H1 (cell line): ENCODE measurements at regions not wholly inside any gene's neighbourhood (a gene's known extent, or its start where the extent isn't known, plus 50 kb on each side); places are given as distances from the start of the nearest gene placed in this dataset.

ENCODE experiments used
- CTCF ChIA-PET: fragments of 300-600 bp; sonication (Branson Sonifier 250); formaldehyde crosslinking; loops from one replicate; lab custom pipeline; 2021; ENCODE audit not compliant: partially characterized antibody; lab: Charles Lee
- POLR2A ChIA-PET: fragments of 300-600 bp; sonication (Branson Sonifier 250); formaldehyde crosslinking; loops from one replicate; lab custom pipeline; 2021; ENCODE audit warnings: inconsistent platforms; ENCODE audit not compliant: partially characterized antibody; lab: Charles Lee
- DNase-seq, 2 experiments: peaks; one replicate each; pipeline versions ENCODE4 v3.0.0 to v3.0.0-alpha.2; 2010 to 2022; ENCODE audit warnings: low spot score in 2 of 2, low read depth in 1 of 2, mixed read lengths in 1 of 2
- FAIRE-seq: peaks from 2 replicates; lab custom pipeline; 2011; peaks lifted over from hg19 to GRCh38; lab: Jason Lieb, UNC
- H2AFZ ChIP-seq: 2 replicates; pipeline ENCODE4 v1.8.1; 2012; ENCODE audit warnings: low read length, inconsistent platforms
- H2AK5ac ChIP-seq: 2 replicates; pipeline ENCODE4 v1.6.1; 2013; ENCODE audit warnings: low read depth, low read length
- H2BK120ac ChIP-seq: replicated peaks from 2 replicates; pipeline ENCODE3; 2013; ENCODE audit warnings: low read depth, low read length, inconsistent platforms
- H2BK12ac ChIP-seq: 2 replicates; pipeline ENCODE4 v1.6.1; 2013; ENCODE audit warnings: low read depth, low read length
- H2BK15ac ChIP-seq: 2 replicates; pipeline ENCODE4 v1.6.1; 2013; ENCODE audit warnings: low read length
- H2BK20ac ChIP-seq: 2 replicates; pipeline ENCODE4 v1.6.1; 2013; ENCODE audit warnings: low read length
- H2BK5ac ChIP-seq: 2 replicates; pipeline ENCODE4 v1.6.1; 2013; ENCODE audit warnings: low read depth, low read length
- H3K14ac ChIP-seq: 2 replicates; pipeline ENCODE4 v1.6.1; 2013; ENCODE audit warnings: inconsistent platforms; ENCODE audit not compliant: insufficient read length
- H3K18ac ChIP-seq: 2 replicates; pipeline ENCODE4 v1.6.1; 2013; ENCODE audit warnings: low read length; ENCODE audit errors: extremely low read depth
- H3K23ac ChIP-seq: 2 replicates; pipeline ENCODE4 v1.6.1; 2013; ENCODE audit warnings: inconsistent platforms; ENCODE audit not compliant: insufficient read length
- H3K23me2 ChIP-seq: 2 replicates; pipeline ENCODE4 v1.6.1; 2013; ENCODE audit warnings: low read depth, low read length
- H3K27ac ChIP-seq: 2 replicates; pipeline ENCODE4 v1.6.1; 2011; ENCODE audit warnings: low read depth, low read length, inconsistent platforms
- H3K27me3 ChIP-seq, 4 experiments: replicated peaks in 1 of 4; 1 replicate in 1 of 4; 2 replicates in 3 of 4; pipeline versions ENCODE4 v1.6.1 to v1.8.1; 2011 to 2013; ENCODE audit warnings: low read length in 3 of 4, mild to moderate bottlenecking in 3 of 4, inconsistent platforms in 2 of 4, mixed read lengths in 2 of 4, moderate library complexity in 1 of 4; ENCODE audit not compliant: control insufficient read depth in 3 of 4, insufficient read depth in 3 of 4; ENCODE audit errors: extremely low read depth in 1 of 4
- H3K36me3 ChIP-seq, 4 experiments: 2 replicates each; pipeline versions ENCODE4 v1.6.1 to v1.8.1; 2011 to 2013; ENCODE audit warnings: mild to moderate bottlenecking in 4 of 4, low read length in 3 of 4, moderate library complexity in 2 of 4, control low read depth in 1 of 4, inconsistent platforms in 1 of 4; ENCODE audit not compliant: insufficient read depth in 4 of 4, control insufficient read depth in 2 of 4
- H3K4ac ChIP-seq: replicated peaks from 2 replicates; pipeline ENCODE3; 2013; ENCODE audit warnings: low read length, low read depth, mixed read lengths, inconsistent platforms; ENCODE audit not compliant: insufficient read length
- H3K4me1 ChIP-seq, 4 experiments: replicated peaks in 1 of 4; 1 replicate in 1 of 4; 2 replicates in 3 of 4; pipeline versions ENCODE4 v1.6.1 to v1.8.1; 2011 to 2013; ENCODE audit warnings: low read length in 3 of 4, inconsistent platforms in 2 of 4, mixed read lengths in 1 of 4; ENCODE audit not compliant: insufficient read depth in 4 of 4, control insufficient read depth in 3 of 4
- H3K4me2 ChIP-seq, 2 experiments: 2 replicates each; pipeline versions ENCODE4 v1.6.1 to v1.8.1; 2011 to 2013; ENCODE audit warnings: low read depth in 2 of 2, low read length in 2 of 2, control low read depth in 1 of 2, inconsistent platforms in 1 of 2, mild to moderate bottlenecking in 1 of 2; ENCODE audit not compliant: insufficient read depth in 1 of 2
- H3K4me3 ChIP-seq, 4 experiments: fragments of 200-600, 300-600 bp in 1 of 4; sonication (generic), shearing (Covaris generic), sonication (Bioruptor Twin) in 1 of 4; 2 replicates each; pipeline versions ENCODE4 v1.5.1 to v1.8.1; 2011 to 2016; ENCODE audit warnings: low read length in 4 of 4, low read depth in 3 of 4, control low read depth in 2 of 4, inconsistent platforms in 2 of 4, mild to moderate bottlenecking in 2 of 4, mixed read lengths in 1 of 4, moderate library complexity in 1 of 4; ENCODE audit not compliant: insufficient read depth in 2 of 4; ENCODE audit errors: extremely low read depth in 1 of 4
- H3K56ac ChIP-seq: replicated peaks from 2 replicates; pipeline ENCODE3; 2013; ENCODE audit warnings: low read depth, mild to moderate bottlenecking, mixed read lengths, low read length, inconsistent platforms; ENCODE audit not compliant: insufficient read length
- H3K79me1 ChIP-seq: 2 replicates; pipeline ENCODE4 v1.6.1; 2013; ENCODE audit warnings: low read depth, low read length, control low read depth
- H3K79me2 ChIP-seq, 2 experiments: 2 replicates each; pipeline versions ENCODE4 v1.6.1 to v1.8.1; 2012 to 2013; ENCODE audit warnings: low read length in 2 of 2, mild to moderate bottlenecking in 2 of 2, inconsistent platforms in 1 of 2; ENCODE audit not compliant: insufficient read depth in 2 of 2, control insufficient read depth in 1 of 2
- H3K9ac ChIP-seq, 4 experiments: replicated peaks in 1 of 4; 1 replicate in 1 of 4; 2 replicates in 3 of 4; pipeline versions ENCODE4 v1.6.1 to v1.8.1; 2011 to 2013; ENCODE audit warnings: low read depth in 3 of 4, low read length in 3 of 4, control low read depth in 2 of 4, mild to moderate bottlenecking in 2 of 4, moderate library complexity in 2 of 4, inconsistent platforms in 1 of 4; ENCODE audit errors: extremely low read depth in 1 of 4
- H3K9me3 ChIP-seq, 2 experiments: 2 replicates each; pipeline versions ENCODE4 v1.6.1 to v1.8.1; 2012 to 2013; ENCODE audit warnings: mild to moderate bottlenecking in 2 of 2, moderate library complexity in 2 of 2, control low read depth in 1 of 2, inconsistent platforms in 1 of 2, low read depth in 1 of 2, low read length in 1 of 2, mixed read lengths in 1 of 2; ENCODE audit not compliant: insufficient read depth in 2 of 2
- H4K20me1 ChIP-seq, 2 experiments: replicated peaks in 1 of 2; 2 replicates each; pipeline versions ENCODE3 to v1.8.1; 2011 to 2013; ENCODE audit warnings: inconsistent platforms in 2 of 2, low read length in 2 of 2, mild to moderate bottlenecking in 1 of 2; ENCODE audit not compliant: insufficient read depth in 2 of 2, control insufficient read depth in 1 of 2
- H4K5ac ChIP-seq: 2 replicates; pipeline ENCODE4 v1.6.1; 2013; ENCODE audit warnings: low read length, low read depth, mixed read lengths, inconsistent platforms; ENCODE audit not compliant: insufficient read length
- H4K8ac ChIP-seq: 2 replicates; pipeline ENCODE4 v1.8.0; 2013; ENCODE audit warnings: mild to moderate bottlenecking, moderate library complexity, low read length, inconsistent platforms; ENCODE audit not compliant: insufficient read depth; ENCODE audit errors: extremely low read depth
- H4K91ac ChIP-seq: replicated peaks from 2 replicates; pipeline ENCODE3; 2013; ENCODE audit warnings: low read length, mixed read lengths, inconsistent platforms; ENCODE audit not compliant: insufficient read length
- ASH2L ChIP-seq: fragments of 200-600, 300-600 bp; sonication (generic); IDR thresholded peaks from one replicate; pipeline ENCODE4 v1.7.1; 2017; ENCODE audit warnings: low read length
- ATF2 ChIP-seq: IDR thresholded peaks from 2 replicates; pipeline ENCODE4 v1.6.1; 2012; ENCODE audit warnings: low read length, inconsistent platforms
- CBX5 ChIP-seq: fragments of 300-800, 300-1000 bp; sonication (generic); IDR thresholded peaks from 2 replicates; pipeline ENCODE4 v1.7.1; 2016; ENCODE audit warnings: antibody characterized with exemption, low read length, low read depth
- CEBPB ChIP-seq: IDR thresholded peaks from 2 replicates; pipeline ENCODE4 v1.6.1; 2012; ENCODE audit warnings: low read depth, low read length
- CREB1 ChIP-seq: IDR thresholded peaks from 2 replicates; pipeline ENCODE4 v1.6.1; 2012; ENCODE audit warnings: inconsistent platforms
- EGR1 ChIP-seq: IDR thresholded peaks from 2 replicates; pipeline ENCODE4 v1.6.1; 2011; ENCODE audit warnings: low read depth, low read length, borderline replicate concordance
- EZH2 ChIP-seq: fragments of 200-600 bp; sonication (generic); IDR thresholded peaks from 2 replicates; pipeline ENCODE4 v1.7.1; 2012; ENCODE audit warnings: low read depth, mild to moderate bottlenecking, moderate library complexity, low read length, inconsistent platforms; ENCODE audit not compliant: severe bottlenecking
- FOSL1 ChIP-seq: IDR thresholded peaks from 2 replicates; pipeline ENCODE4 v1.6.1; 2011; ENCODE audit warnings: mild to moderate bottlenecking, low read depth, low read length, moderate library complexity; ENCODE audit not compliant: insufficient read depth
- JUND ChIP-seq: IDR thresholded peaks from 2 replicates; pipeline ENCODE4 v1.6.1; 2011; ENCODE audit warnings: mild to moderate bottlenecking, improper control_type of control experiment, low read length
- KDM1A ChIP-seq: fragments of 200-600, 300-600 bp; sonication (generic); IDR thresholded peaks from 2 replicates; pipeline ENCODE4 v1.7.1; 2016; ENCODE audit warnings: mild to moderate bottlenecking, low read length, borderline replicate concordance
- KDM4A ChIP-seq: IDR thresholded peaks from one replicate; pipeline ENCODE4 v1.7.1; 2012; ENCODE audit warnings: low read depth, mild to moderate bottlenecking, moderate library complexity, low read length, inconsistent platforms; ENCODE audit not compliant: severe bottlenecking
- MAX ChIP-seq: IDR thresholded peaks from 2 replicates; pipeline ENCODE4 v1.6.1; 2012; ENCODE audit warnings: inconsistent platforms
- SIX5 ChIP-seq: IDR thresholded peaks from 2 replicates; pipeline ENCODE4 v1.6.1; 2011; ENCODE audit warnings: mild to moderate bottlenecking, low read depth, low read length
- TBP ChIP-seq: IDR thresholded peaks from 2 replicates; pipeline ENCODE4 v1.6.1; 2011; ENCODE audit warnings: low read depth, low read length, improper control_type of control experiment
- YY1 ChIP-seq: IDR thresholded peaks from 2 replicates; pipeline ENCODE4 v1.6.1; 2011; ENCODE audit warnings: low read depth, mild to moderate bottlenecking, low read length
- WGBS, 2 experiments: shearing (Covaris generic) in 1 of 2; methylation state at CpG; one replicate each; pipeline versions ENCODE4 v1.1.6 to v1.1.7; 2013 to 2015; ENCODE audit warnings: low lambda C conversion rate in 2 of 2, mixed read lengths in 2 of 2, inconsistent platforms in 1 of 2, low coverage in 1 of 2, missing lambda C conversion rate in 1 of 2; ENCODE audit not compliant: insufficient replicate concordance in 2 of 2, insufficient coverage in 1 of 2, insufficient read length in 1 of 2; ENCODE audit errors: extremely low coverage in 1 of 2, missing lambda C conversion rate in 1 of 2; 5-methylcytosine and 5-hydroxymethylcytosine counted together

GRCh38 chr10:130904676-130905075, 406.8 kb downstream of the TCERG1L start:
- 99% methylated on average over 8 of the region's 8 CpGs; no CpG with 5 or more reads in 1 of the 2 experiments for WGBS, 2 experiments
- Histone ChIP-seq H3K14ac (no peak overlapping the region), H3K27ac (no peak overlapping the region), H2AK5ac (no peak overlapping the region), H3K23me2 (no peaks in the 10 kb centered on the region), H3K79me2 (no peaks in the 10 kb centered on the region), H3K9ac (no peak overlapping the region), H3K9me3 (no peaks in the 10 kb centered on the region; a peak in 1 of 4 replicates), H3K4me1 (no peaks in the 10 kb centered on the region), H4K20me1 (no peaks in the 10 kb centered on the region), H3K27me3 (no peaks in the 10 kb centered on the region), H2AFZ (no peak overlapping the region), H3K4me2 (no peak overlapping the region), H2BK12ac (no peak overlapping the region), H3K79me1 (no peaks in the 10 kb centered on the region), H3K18ac (no peak overlapping the region), H3K23ac (no peak overlapping the region), H2BK15ac (no peak overlapping the region), H3K4me3 (no peak overlapping the region), H2BK20ac (no peak overlapping the region), H4K91ac (no peak overlapping the region), H2BK120ac (no peak overlapping the region), H4K8ac (no peak overlapping the region), H3K4ac (no peak overlapping the region), H3K36me3 (no peaks in the 10 kb centered on the region), H3K56ac (no peak overlapping the region), H2BK5ac (no peak overlapping the region), H4K5ac (no peak overlapping the region)
- no peak for FAIRE-seq
- ChIA-PET CTCF (no interaction called here), POLR2A (no interaction called here)
- DNase-seq = no peak
- TF ChIP-seq ASH2L (no peak), MAX (no peak), EZH2 (no peak), CBX5 (no peak), FOSL1 (no peak), KDM4A (no peak), YY1 (no peak), SIX5 (no peak), KDM1A (no peak), CREB1 (no peak), EGR1 (no peak), JUND (no peak), CEBPB (no peak), TBP (no peak), ATF2 (no peak)
